ENCODE measurements at regions not wholly inside any gene's neighbourhood (a gene's known extent, or its start where the extent isn't known, plus 50 kb on each side); places are given as distances from the start of the nearest gene placed in this dataset.
"Not testable (repeated sequence)": the region's sequence is repeated elsewhere in the genome, so short reads cannot be mapped to it uniquely, and the experiment has no call there.

GRCh38 chr21:20254964-20255363 is 743.2 kb upstream of the NCAM2 start:
- no peaks in the 10 kb centered on the region for H3K36me3 ChIP-seq
- no peak overlapping the region for H3K4me3 ChIP-seq
- no peak overlapping the region for H3K27ac ChIP-seq
- H3K4me1 ChIP-seq: no peaks in the 10 kb centered on the region
- H3K9me3 ChIP-seq (replicated peaks): no peaks in the 10 kb centered on the region
- H3K27me3 ChIP-seq: no peaks in the 10 kb centered on the region
- no peak for DNase-seq

GRCh38 chr21:20257052-20257740 is 741.0 kb upstream of the NCAM2 start:
- Histone ChIP-seq H3K36me3 (no peaks in the 10 kb centered on the region), H3K4me1 (no peaks in the 10 kb centered on the region), H3K4me3 (no peak overlapping the region), H3K27ac (no peak overlapping the region), H3K9me3 (replicated peaks) (no peaks in the 10 kb centered on the region), H3K27me3 (no peaks in the 10 kb centered on the region)
- no peak for DNase-seq

- Histone ChIP-seq H3K27ac (no peak overlapping the region), H3K36me3 (no peaks in the 10 kb centered on the region), H3K4me1 (no peaks in the 10 kb centered on the region), H3K9me3 (replicated peaks) (no peaks in the 10 kb centered on the region), H3K27me3 (no peaks in the 10 kb centered on the region), H3K4me3 (no peak overlapping the region)
- no peak for DNase-seq
Observed at GRCh38 chr21:20258542-20258941, 739.7 kb upstream of the NCAM2 start.

DNA sequence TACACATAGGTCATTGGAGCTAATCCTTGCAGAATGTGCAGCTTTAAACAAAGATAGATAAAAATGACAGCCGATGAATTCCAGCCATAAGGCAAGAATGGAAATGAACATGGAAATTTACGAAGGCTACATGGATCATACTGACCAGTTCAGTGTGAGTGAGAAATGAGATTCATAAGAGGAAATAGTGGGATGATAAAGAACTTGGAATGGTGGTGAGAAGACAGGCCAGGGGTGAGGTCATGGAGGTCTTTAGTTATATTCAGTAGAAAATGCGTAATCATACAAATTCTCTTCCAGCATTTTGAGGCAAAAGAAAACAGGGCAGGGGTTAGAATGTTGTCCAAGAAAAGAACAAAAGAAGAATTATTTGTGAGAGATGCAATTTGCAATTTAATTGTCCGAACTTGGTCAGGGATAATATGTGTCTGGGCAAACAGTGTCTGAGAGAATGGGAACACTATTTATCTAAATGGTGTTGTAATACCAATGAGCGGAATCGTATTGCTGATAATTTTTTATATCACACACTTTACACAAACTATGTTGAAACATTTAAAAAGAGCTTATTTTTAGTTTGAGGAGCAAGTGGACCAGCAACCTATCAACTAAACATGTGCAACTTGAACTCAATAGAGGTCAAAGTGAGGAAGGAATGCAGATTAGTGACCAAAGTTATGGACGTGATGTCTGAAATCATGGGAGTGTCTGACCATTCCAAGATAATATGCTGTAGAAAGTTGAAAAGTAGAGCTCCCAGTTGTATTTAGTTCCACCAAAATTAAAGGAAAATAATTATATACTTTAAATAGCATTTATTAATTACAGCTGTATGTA is 739.0 kb upstream of the NCAM2 start:
- Histone ChIP-seq H3K4me3 (no peak overlapping the region), H3K36me3 (no peaks in the 10 kb centered on the region), H3K9me3 (replicated peaks) (no peaks in the 10 kb centered on the region), H3K4me1 (no peaks in the 10 kb centered on the region), H3K27ac (no peak overlapping the region), H3K27me3 (no peaks in the 10 kb centered on the region)
- no peak for DNase-seq

DNA sequence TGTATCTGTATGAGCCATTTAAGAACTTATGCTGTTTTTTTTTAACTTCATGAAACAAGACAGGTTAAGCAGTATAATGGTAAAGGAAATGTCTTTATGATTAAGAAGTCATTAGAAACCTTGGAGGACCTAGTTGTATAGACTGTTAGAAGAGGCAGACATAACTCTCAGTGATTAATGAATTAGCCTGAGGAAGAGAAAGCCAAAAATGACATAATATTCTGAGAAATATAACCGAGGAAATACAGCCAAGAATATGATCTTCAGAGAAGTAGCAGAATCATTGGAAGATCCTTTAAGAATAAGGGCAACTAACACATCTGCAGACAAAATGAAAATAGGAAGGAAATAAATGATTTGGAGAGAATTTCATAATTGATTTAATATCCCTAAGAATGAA is 738.1 kb upstream of the NCAM2 start:
- Histone ChIP-seq H3K36me3 (no peaks in the 10 kb centered on the region), H3K27ac (no peak overlapping the region), H3K4me3 (no peak overlapping the region), H3K4me1 (no peaks in the 10 kb centered on the region), H3K9me3 (replicated peaks) (no peaks in the 10 kb centered on the region), H3K27me3 (no peaks in the 10 kb centered on the region)
- DNase-seq: no peak

DNA sequence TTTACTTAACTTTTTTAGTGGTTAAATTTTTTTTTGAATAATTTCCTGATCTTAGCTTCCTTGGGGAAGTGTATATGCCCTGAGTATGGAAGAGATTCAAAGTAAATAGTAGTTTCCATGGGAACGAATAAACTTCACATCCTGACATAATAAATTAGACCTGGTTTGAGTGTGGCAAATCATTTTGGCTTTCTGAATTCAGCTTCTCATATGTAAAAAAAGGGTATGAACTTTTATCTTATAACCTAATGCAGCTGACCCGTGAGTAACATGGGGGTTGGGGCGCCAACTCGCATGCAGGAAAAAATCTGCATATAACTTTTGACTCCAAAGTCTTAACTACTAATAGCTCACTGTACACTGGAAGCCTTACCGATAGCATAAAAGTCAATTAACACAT is 736.8 kb upstream of the NCAM2 start:
- Histone ChIP-seq H3K27me3 (no peaks in the 10 kb centered on the region), H3K9me3 (replicated peaks) (no peaks in the 10 kb centered on the region), H3K4me3 (no peak overlapping the region), H3K27ac (no peak overlapping the region), H3K4me1 (no peaks in the 10 kb centered on the region), H3K36me3 (no peaks in the 10 kb centered on the region)
- DNase-seq: no peak

- Histone ChIP-seq H3K9me3 (replicated peaks) (no peaks in the 10 kb centered on the region), H3K36me3 (no peaks in the 10 kb centered on the region), H3K27me3 (no peaks in the 10 kb centered on the region), H3K27ac (no peak overlapping the region), H3K4me3 (no peak overlapping the region), H3K4me1 (no peaks in the 10 kb centered on the region)
- DNase-seq: no peak
Observed at GRCh38 chr21:20265707-20266440, 732.3 kb upstream of the NCAM2 start.

DNA sequence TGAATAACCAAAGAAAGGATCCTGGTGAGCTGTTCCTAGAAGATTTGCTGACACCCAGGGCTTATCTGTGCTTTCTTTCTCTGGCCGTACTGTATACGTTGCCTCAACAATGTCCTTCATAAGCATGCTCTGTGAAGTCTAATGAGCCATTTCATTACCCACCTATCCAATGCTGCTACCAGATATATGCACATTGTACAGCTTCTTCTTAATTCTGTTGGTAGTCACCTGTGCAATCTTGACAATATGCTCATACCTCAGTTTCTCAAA is 731.8 kb upstream of the NCAM2 start:
- no peaks in the 10 kb centered on the region for H3K36me3 ChIP-seq

GRCh38 chr21:20270365-20271055 is 727.7 kb upstream of the NCAM2 start:
- no peak overlapping the region for H3K4me3 ChIP-seq
- no peaks in the 10 kb centered on the region for H3K27me3 ChIP-seq
- H3K36me3 ChIP-seq: no peaks in the 10 kb centered on the region

More for the DNA sequence above, 731.8 kb upstream of the NCAM2 start:
- no peaks in the 10 kb centered on the region for H3K27me3 ChIP-seq
- H3K27ac ChIP-seq: no peak overlapping the region
- DNase-seq: no peak
- no peaks in the 10 kb centered on the region for H3K4me1 ChIP-seq
- no peaks in the 10 kb centered on the region for H3K9me3 ChIP-seq (replicated peaks)
- no peak overlapping the region for H3K4me3 ChIP-seq

GRCh38 chr21:20272791-20273362 is 725.3 kb upstream of the NCAM2 start:
- H3K9me3 ChIP-seq (replicated peaks): no peaks in the 10 kb centered on the region
- DNase-seq: no peak
- no peak overlapping the region for H3K27ac ChIP-seq
- no peaks in the 10 kb centered on the region for H3K4me1 ChIP-seq
- no peaks in the 10 kb centered on the region for H3K27me3 ChIP-seq
- no peaks in the 10 kb centered on the region for H3K36me3 ChIP-seq
- H3K4me3 ChIP-seq: no peak overlapping the region

More at GRCh38 chr21:20270365-20271055, 727.7 kb upstream of the NCAM2 start:
- H3K4me1 ChIP-seq: no peaks in the 10 kb centered on the region
- no peaks in the 10 kb centered on the region for H3K9me3 ChIP-seq (replicated peaks)
- DNase-seq: no peak
- H3K27ac ChIP-seq: no peak overlapping the region

- Histone ChIP-seq H3K27me3 (no peaks in the 10 kb centered on the region), H3K9me3 (replicated peaks) (no peaks in the 10 kb centered on the region), H3K4me3 (no peak overlapping the region), H3K4me1 (no peaks in the 10 kb centered on the region), H3K36me3 (no peaks in the 10 kb centered on the region), H3K27ac (no peak overlapping the region)
- DNase-seq: no peak
Observed at GRCh38 chr21:20276377-20276776, 721.8 kb upstream of the NCAM2 start.

DNA sequence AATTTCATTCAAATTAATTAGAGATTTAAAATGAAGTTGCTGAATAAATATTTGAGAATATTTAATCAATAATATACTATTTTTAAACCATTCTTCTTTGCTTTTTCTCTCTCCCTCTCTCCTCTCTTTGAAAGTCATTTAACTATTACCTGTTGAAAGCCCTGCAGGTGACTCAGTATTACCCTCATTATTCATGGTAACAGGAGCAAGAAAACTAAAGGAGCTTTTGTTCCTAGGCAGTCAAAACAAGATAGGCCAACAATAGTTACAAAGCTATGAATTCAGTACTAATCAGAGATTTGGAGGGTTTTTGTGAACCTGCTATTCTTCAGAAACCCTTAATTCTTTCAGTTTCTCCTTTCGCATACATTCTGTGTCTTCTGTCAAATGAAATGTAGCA is 721.3 kb upstream of the NCAM2 start:
- Histone ChIP-seq H3K9me3 (replicated peaks) (no peaks in the 10 kb centered on the region), H3K4me1 (no peaks in the 10 kb centered on the region), H3K27me3 (no peaks in the 10 kb centered on the region), H3K27ac (no peak overlapping the region), H3K36me3 (no peaks in the 10 kb centered on the region), H3K4me3 (no peak overlapping the region)
- no peak for DNase-seq

DNA sequence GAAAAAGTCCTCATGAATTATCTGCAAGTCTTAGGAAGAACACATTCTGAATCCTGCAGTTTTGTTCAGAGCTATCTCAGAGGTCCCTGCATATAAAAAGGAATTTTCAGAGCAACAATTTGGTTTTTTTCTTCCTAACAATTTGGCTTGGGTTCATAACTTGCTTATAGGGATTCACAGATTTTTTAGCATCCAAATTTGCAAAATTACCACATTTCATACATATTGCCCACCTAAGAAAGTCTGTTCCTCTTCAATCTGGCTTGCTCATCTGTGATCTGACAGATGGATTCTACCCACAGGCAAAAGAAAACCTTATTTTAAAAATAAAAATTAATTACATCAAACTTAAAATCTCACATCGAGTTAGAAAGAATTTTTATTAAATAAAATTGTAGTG is 714.4 kb upstream of the NCAM2 start:
- Histone ChIP-seq H3K27me3 (no peaks in the 10 kb centered on the region), H3K4me1 (no peaks in the 10 kb centered on the region), H3K9me3 (replicated peaks) (no peaks in the 10 kb centered on the region), H3K4me3 (no peak overlapping the region), H3K27ac (no peak overlapping the region), H3K36me3 (no peaks in the 10 kb centered on the region)
- DNase-seq: no peak

DNA sequence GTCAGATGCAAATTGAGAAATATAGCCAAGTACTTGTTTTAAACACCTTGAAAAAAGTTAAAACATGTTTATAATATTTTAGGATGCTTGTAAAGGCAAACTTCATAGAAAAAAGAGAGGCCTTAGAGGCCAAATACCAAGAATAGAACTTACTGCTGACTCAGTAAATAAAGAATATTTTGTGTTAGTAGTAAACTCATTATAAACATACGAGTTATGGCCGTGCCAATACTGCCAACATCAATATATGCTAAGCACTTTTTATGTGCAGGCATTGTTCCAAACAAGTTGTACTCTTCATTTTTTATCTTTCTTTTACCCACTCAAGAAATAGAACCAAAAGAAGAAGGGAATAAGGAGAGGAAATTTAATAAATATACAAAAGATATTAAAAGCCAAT is 705.9 kb upstream of the NCAM2 start:
- no peaks in the 10 kb centered on the region for H3K36me3 ChIP-seq
- H3K4me1 ChIP-seq: peaks cover 2% of the 10 kb centered on the region; the same call in 1 of the 2 replicates
- no peaks in the 10 kb centered on the region for H3K9me3 ChIP-seq (replicated peaks)
- no peak overlapping the region for H3K4me3 ChIP-seq
- DNase-seq: no peak
- no peaks in the 10 kb centered on the region for H3K27me3 ChIP-seq
- no peak overlapping the region for H3K27ac ChIP-seq

GRCh38 chr21:20292854-20293253 is 705.4 kb upstream of the NCAM2 start:
- H3K9me3 ChIP-seq (replicated peaks); H3K27me3 ChIP-seq; H3K4me1 ChIP-seq; H3K4me3 ChIP-seq; H3K36me3 ChIP-seq; H3K27ac ChIP-seq: not testable (repeated sequence)
- peak; percentile 17 to 22 for DNase-seq
